WTC11 (cell line): ENCODE measurements at regions not wholly inside any gene's neighbourhood (a gene's known extent, or its start where the extent isn't known, plus 50 kb on each side); places are given as distances from the start of the nearest gene placed in this dataset.

Experiments
- ATAC-seq: fragments of 200-7000 bp; cut with Tn5 transposase; 2 replicates; pipeline ENCODE4 v1.10.0; 2021; ENCODE audit warnings: mild to moderate bottlenecking, moderate library complexity
- CTCF ChIA-PET: fragments of 300-600 bp; sonication (Branson Sonifier 250); formaldehyde crosslinking; loops from one replicate; lab custom pipeline; 2021; ENCODE audit warnings: antibody characterized with exemption; lab: Charles Lee
- POLR2A ChIA-PET: fragments of 350-600 bp; sonication (Branson Sonifier 250); formaldehyde crosslinking; loops from one replicate; lab custom pipeline; 2021; ENCODE audit warnings: antibody characterized with exemption; lab: Charles Lee
- DNase-seq: peaks from one replicate; pipeline ENCODE4 v3.0.0; 2021; ENCODE audit warnings: low spot score
- H3K27ac Mint-ChIP-seq: 2 replicates; pipeline ENCODE4 v1.8.0; 2021; ENCODE audit warnings: mixed read lengths
- H3K27me3 Mint-ChIP-seq: 2 replicates; pipeline ENCODE4 v1.8.0; 2021; ENCODE audit warnings: low read depth, mild to moderate bottlenecking, moderate library complexity, mixed read lengths
- H3K36me3 Mint-ChIP-seq: 2 replicates; pipeline ENCODE4 v1.8.0; 2021; ENCODE audit warnings: mixed read lengths
- H3K4me1 Mint-ChIP-seq: 2 replicates; pipeline ENCODE4 v1.8.0; 2022; ENCODE audit warnings: mixed read lengths
- H3K4me3 Mint-ChIP-seq: 2 replicates; pipeline ENCODE4 v1.8.0; 2021; ENCODE audit warnings: mild to moderate bottlenecking, moderate library complexity, mixed read lengths
- H3K9me3 Mint-ChIP-seq: 2 replicates; pipeline ENCODE4 v1.8.0; 2021; ENCODE audit warnings: mixed read lengths
- ATF1 ChIP-seq: sonication (generic); formaldehyde crosslinking; IDR thresholded peaks from 2 replicates; pipeline ENCODE4 v1.8.1; 2023; ENCODE audit warnings: mild to moderate bottlenecking, moderate library complexity, missing genetic modification reagents
- CBFB ChIP-seq: sonication (generic); formaldehyde crosslinking; IDR thresholded peaks from 2 replicates; pipeline ENCODE4 v1.8.1; 2022; ENCODE audit warnings: mild to moderate bottlenecking, low read depth, missing genetic modification reagents
- CREB1 ChIP-seq: sonication (generic); formaldehyde crosslinking; IDR thresholded peaks from 2 replicates; pipeline ENCODE4 v1.8.0; 2023; ENCODE audit warnings: mild to moderate bottlenecking, missing genetic modification reagents
- FOXP1 ChIP-seq: sonication (generic); formaldehyde crosslinking; IDR thresholded peaks from 2 replicates; pipeline ENCODE4 v1.8.0; 2022; ENCODE audit warnings: missing genetic modification reagents, mild to moderate bottlenecking, moderate library complexity, borderline replicate concordance
- OVOL2 ChIP-seq: fragments of 250-450 bp; sonication (Bioruptor Pico); IDR thresholded peaks from 2 replicates; pipeline ENCODE4 v1.9.0; 2021; ENCODE audit warnings: mild to moderate bottlenecking, borderline replicate concordance
- RORB ChIP-seq: fragments of 250-450 bp; sonication (Bioruptor Pico); IDR thresholded peaks from 2 replicates; pipeline ENCODE4 v1.9.0; 2021; ENCODE audit warnings: mild to moderate bottlenecking
- TCF7 ChIP-seq: sonication (generic); formaldehyde crosslinking; IDR thresholded peaks from 2 replicates; pipeline ENCODE4 v1.8.0; 2022; ENCODE audit warnings: mild to moderate bottlenecking, low read depth, missing genetic modification reagents, moderate library complexity
- TP53 ChIP-seq: sonication (generic); formaldehyde crosslinking; IDR thresholded peaks from 2 replicates; pipeline ENCODE4 v1.8.1; 2023; ENCODE audit warnings: mild to moderate bottlenecking, missing genetic modification reagents
- ZBTB21 ChIP-seq: sonication (generic); formaldehyde crosslinking; IDR thresholded peaks from 2 replicates; pipeline ENCODE4 v1.8.1; 2023; ENCODE audit warnings: mild to moderate bottlenecking, missing genetic modification reagents, borderline replicate concordance
- ZNF232 ChIP-seq: sonication (generic); formaldehyde crosslinking; IDR thresholded peaks from 2 replicates; pipeline ENCODE4 v1.8.0; 2022; ENCODE audit warnings: mild to moderate bottlenecking, missing genetic modification reagents
- TF ChIP-seq, protein P1 (sequence below): sonication (generic); formaldehyde crosslinking; IDR thresholded peaks from 2 replicates; pipeline ENCODE4 v1.8.1; 2022; ENCODE audit warnings: mild to moderate bottlenecking, missing genetic modification reagents, moderate library complexity, borderline replicate concordance
- TF ChIP-seq, protein P2 (sequence below): sonication (generic); formaldehyde crosslinking; IDR thresholded peaks from 2 replicates; pipeline ENCODE4 v1.8.0; 2023; ENCODE audit warnings: missing genetic modification reagents, mild to moderate bottlenecking, borderline replicate concordance
- TF ChIP-seq, protein P3 (sequence below): sonication (generic); formaldehyde crosslinking; IDR thresholded peaks from 2 replicates; pipeline ENCODE4 v1.8.0; 2023; ENCODE audit warnings: mild to moderate bottlenecking, missing genetic modification reagents
- TF ChIP-seq, protein P4 (sequence below): fragments of 250-450 bp; sonication (Bioruptor Pico); IDR thresholded peaks from 2 replicates; pipeline ENCODE4 v1.9.0; 2021; ENCODE audit warnings: moderate library complexity, mild to moderate bottlenecking, inconsistent platforms, borderline replicate concordance
- TF ChIP-seq, protein P5 (sequence below): sonication (generic); formaldehyde crosslinking; IDR thresholded peaks from 2 replicates; pipeline ENCODE4 v1.8.1; 2022; ENCODE audit warnings: low read depth, mild to moderate bottlenecking, moderate library complexity, missing genetic modification reagents, borderline replicate concordance
- TF ChIP-seq, protein P6 (sequence below): fragments of 250-450 bp; sonication (Bioruptor Pico); IDR thresholded peaks from 2 replicates; pipeline ENCODE4 v1.9.0; 2021; ENCODE audit warnings: mild to moderate bottlenecking

DNA sequence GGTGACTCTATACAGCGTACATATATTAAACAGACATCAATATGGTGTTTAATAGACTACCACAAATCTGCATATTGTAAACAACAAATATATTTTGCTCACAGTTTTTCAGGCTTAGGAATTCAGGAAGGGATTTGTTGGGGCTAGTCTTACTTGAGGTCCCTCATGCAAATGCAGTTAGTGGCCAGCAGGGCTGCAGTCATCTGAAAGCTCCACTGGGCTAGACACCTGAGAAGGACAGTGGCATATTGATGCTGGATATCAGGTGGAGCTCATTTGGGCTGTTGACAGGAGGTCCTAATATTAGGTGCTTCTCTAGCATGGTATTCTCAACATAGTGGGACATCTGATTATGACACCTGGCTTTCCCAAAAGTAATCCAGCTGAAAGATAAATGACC is 493.8 kb upstream of the PABPC4L start:
- ChIA-PET POLR2A (no interaction called here), CTCF (interaction anchor here (1.2 kb wide), 1 partner anchor 20 kb away, joined by 3 read pairs; no protein-coding TSS in a partner anchor)
- no peak overlapping the region for H3K4me3 Mint-ChIP-seq
- H3K27me3 Mint-ChIP-seq = no peaks in the 10 kb centered on the region
- ATAC-seq (peak; percentile 67), DNase-seq (no peak)
- TF ChIP-seq OVOL2 (CRISPR knock-in tag) (no peak), CBFB (CRISPR knock-in tag) (no peak), TCF7 (CRISPR knock-in tag) (no peak), ZNF232 (CRISPR knock-in tag) (no peak), RORB (no peak), CREB1 (CRISPR knock-in tag) (no peak), ATF1 (CRISPR knock-in tag) (no peak), TP53 (CRISPR knock-in tag) (no peak), FOXP1 (CRISPR knock-in tag) (no peak)
- TF ChIP-seq, protein P1, sequence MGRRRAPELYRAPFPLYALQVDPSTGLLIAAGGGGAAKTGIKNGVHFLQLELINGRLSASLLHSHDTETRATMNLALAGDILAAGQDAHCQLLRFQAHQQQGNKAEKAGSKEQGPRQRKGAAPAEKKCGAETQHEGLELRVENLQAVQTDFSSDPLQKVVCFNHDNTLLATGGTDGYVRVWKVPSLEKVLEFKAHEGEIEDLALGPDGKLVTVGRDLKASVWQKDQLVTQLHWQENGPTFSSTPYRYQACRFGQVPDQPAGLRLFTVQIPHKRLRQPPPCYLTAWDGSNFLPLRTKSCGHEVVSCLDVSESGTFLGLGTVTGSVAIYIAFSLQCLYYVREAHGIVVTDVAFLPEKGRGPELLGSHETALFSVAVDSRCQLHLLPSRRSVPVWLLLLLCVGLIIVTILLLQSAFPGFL = no peak
- TF ChIP-seq, protein P2, sequence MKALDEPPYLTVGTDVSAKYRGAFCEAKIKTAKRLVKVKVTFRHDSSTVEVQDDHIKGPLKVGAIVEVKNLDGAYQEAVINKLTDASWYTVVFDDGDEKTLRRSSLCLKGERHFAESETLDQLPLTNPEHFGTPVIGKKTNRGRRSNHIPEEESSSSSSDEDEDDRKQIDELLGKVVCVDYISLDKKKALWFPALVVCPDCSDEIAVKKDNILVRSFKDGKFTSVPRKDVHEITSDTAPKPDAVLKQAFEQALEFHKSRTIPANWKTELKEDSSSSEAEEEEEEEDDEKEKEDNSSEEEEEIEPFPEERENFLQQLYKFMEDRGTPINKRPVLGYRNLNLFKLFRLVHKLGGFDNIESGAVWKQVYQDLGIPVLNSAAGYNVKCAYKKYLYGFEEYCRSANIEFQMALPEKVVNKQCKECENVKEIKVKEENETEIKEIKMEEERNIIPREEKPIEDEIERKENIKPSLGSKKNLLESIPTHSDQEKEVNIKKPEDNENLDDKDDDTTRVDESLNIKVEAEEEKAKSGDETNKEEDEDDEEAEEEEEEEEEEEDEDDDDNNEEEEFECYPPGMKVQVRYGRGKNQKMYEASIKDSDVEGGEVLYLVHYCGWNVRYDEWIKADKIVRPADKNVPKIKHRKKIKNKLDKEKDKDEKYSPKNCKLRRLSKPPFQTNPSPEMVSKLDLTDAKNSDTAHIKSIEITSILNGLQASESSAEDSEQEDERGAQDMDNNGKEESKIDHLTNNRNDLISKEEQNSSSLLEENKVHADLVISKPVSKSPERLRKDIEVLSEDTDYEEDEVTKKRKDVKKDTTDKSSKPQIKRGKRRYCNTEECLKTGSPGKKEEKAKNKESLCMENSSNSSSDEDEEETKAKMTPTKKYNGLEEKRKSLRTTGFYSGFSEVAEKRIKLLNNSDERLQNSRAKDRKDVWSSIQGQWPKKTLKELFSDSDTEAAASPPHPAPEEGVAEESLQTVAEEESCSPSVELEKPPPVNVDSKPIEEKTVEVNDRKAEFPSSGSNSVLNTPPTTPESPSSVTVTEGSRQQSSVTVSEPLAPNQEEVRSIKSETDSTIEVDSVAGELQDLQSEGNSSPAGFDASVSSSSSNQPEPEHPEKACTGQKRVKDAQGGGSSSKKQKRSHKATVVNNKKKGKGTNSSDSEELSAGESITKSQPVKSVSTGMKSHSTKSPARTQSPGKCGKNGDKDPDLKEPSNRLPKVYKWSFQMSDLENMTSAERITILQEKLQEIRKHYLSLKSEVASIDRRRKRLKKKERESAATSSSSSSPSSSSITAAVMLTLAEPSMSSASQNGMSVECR (CRISPR knock-in tag) = no peak
- TF ChIP-seq, protein P3, sequence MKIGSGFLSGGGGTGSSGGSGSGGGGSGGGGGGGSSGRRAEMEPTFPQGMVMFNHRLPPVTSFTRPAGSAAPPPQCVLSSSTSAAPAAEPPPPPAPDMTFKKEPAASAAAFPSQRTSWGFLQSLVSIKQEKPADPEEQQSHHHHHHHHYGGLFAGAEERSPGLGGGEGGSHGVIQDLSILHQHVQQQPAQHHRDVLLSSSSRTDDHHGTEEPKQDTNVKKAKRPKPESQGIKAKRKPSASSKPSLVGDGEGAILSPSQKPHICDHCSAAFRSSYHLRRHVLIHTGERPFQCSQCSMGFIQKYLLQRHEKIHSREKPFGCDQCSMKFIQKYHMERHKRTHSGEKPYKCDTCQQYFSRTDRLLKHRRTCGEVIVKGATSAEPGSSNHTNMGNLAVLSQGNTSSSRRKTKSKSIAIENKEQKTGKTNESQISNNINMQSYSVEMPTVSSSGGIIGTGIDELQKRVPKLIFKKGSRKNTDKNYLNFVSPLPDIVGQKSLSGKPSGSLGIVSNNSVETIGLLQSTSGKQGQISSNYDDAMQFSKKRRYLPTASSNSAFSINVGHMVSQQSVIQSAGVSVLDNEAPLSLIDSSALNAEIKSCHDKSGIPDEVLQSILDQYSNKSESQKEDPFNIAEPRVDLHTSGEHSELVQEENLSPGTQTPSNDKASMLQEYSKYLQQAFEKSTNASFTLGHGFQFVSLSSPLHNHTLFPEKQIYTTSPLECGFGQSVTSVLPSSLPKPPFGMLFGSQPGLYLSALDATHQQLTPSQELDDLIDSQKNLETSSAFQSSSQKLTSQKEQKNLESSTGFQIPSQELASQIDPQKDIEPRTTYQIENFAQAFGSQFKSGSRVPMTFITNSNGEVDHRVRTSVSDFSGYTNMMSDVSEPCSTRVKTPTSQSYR (CRISPR knock-in tag) = no peak
- TF ChIP-seq, protein P4, sequence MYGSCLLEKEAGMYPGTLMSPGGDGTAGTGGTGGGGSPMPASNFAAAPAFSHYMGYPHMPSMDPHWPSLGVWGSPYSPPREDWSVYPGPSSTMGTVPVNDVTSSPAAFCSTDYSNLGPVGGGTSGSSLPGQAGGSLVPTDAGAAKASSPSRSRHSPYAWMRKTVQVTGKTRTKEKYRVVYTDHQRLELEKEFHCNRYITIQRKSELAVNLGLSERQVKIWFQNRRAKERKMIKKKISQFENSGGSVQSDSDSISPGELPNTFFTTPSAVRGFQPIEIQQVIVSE (CRISPR knock-in tag) = no peak
- TF ChIP-seq, all 79 proteins: peak for 0
- Mint-ChIP-seq H3K27ac (no peak overlapping the region), H3K9me3 (peaks cover 49% of the 10 kb centered on the region), H3K36me3 (peaks cover 53% of the 10 kb centered on the region), H3K4me1 (peaks cover 27% of the 10 kb centered on the region)

DNA sequence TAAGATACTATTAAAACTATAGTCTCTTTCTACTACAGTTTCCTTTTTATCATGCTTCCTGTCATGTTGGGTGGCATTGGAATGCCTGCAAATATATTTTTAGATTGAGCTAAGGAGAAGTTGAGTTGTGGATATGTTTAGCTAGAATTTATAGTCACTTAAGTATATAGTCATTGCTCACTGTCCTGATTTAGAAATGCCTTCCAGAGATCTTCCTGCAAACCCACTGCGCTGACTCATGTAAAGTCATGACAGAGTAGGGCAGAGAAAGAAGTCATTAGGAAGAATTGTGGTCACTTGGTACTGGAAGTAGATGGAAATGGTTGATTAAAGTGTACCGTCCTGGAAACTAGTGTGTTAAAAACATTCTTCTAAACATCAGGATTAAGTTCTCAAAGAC is 490.3 kb upstream of the PABPC4L start:
- peaks cover 38% of the 10 kb centered on the region for H3K36me3 Mint-ChIP-seq
- TF ChIP-seq, protein P5, sequence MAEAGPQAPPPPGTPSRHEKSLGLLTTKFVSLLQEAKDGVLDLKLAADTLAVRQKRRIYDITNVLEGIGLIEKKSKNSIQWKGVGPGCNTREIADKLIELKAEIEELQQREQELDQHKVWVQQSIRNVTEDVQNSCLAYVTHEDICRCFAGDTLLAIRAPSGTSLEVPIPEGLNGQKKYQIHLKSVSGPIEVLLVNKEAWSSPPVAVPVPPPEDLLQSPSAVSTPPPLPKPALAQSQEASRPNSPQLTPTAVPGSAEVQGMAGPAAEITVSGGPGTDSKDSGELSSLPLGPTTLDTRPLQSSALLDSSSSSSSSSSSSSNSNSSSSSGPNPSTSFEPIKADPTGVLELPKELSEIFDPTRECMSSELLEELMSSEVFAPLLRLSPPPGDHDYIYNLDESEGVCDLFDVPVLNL (CRISPR knock-in tag) = no peak
- TF ChIP-seq ZBTB21 (CRISPR knock-in tag) = no peak
- TF ChIP-seq, protein P6, sequence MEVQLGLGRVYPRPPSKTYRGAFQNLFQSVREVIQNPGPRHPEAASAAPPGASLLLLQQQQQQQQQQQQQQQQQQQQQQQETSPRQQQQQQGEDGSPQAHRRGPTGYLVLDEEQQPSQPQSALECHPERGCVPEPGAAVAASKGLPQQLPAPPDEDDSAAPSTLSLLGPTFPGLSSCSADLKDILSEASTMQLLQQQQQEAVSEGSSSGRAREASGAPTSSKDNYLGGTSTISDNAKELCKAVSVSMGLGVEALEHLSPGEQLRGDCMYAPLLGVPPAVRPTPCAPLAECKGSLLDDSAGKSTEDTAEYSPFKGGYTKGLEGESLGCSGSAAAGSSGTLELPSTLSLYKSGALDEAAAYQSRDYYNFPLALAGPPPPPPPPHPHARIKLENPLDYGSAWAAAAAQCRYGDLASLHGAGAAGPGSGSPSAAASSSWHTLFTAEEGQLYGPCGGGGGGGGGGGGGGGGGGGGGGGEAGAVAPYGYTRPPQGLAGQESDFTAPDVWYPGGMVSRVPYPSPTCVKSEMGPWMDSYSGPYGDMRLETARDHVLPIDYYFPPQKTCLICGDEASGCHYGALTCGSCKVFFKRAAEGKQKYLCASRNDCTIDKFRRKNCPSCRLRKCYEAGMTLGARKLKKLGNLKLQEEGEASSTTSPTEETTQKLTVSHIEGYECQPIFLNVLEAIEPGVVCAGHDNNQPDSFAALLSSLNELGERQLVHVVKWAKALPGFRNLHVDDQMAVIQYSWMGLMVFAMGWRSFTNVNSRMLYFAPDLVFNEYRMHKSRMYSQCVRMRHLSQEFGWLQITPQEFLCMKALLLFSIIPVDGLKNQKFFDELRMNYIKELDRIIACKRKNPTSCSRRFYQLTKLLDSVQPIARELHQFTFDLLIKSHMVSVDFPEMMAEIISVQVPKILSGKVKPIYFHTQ (CRISPR knock-in tag) = no peak
- no peak overlapping the region for H3K27ac Mint-ChIP-seq
- H3K9me3 Mint-ChIP-seq = peaks cover 39% of the 10 kb centered on the region
- peaks cover 34% of the 10 kb centered on the region for H3K4me1 Mint-ChIP-seq
- DNase-seq = no peak
- CTCF ChIA-PET = no interaction called here
- H3K27me3 Mint-ChIP-seq = no peaks in the 10 kb centered on the region
- no peak overlapping the region for H3K4me3 Mint-ChIP-seq
- no peak for ATAC-seq
- POLR2A ChIA-PET = no interaction called here
